ENCODE measurements at regions not wholly inside any gene's neighbourhood (a gene's known extent, or its start where the extent isn't known, plus 50 kb on each side); places are given as distances from the start of the nearest gene placed in this dataset.

DNA sequence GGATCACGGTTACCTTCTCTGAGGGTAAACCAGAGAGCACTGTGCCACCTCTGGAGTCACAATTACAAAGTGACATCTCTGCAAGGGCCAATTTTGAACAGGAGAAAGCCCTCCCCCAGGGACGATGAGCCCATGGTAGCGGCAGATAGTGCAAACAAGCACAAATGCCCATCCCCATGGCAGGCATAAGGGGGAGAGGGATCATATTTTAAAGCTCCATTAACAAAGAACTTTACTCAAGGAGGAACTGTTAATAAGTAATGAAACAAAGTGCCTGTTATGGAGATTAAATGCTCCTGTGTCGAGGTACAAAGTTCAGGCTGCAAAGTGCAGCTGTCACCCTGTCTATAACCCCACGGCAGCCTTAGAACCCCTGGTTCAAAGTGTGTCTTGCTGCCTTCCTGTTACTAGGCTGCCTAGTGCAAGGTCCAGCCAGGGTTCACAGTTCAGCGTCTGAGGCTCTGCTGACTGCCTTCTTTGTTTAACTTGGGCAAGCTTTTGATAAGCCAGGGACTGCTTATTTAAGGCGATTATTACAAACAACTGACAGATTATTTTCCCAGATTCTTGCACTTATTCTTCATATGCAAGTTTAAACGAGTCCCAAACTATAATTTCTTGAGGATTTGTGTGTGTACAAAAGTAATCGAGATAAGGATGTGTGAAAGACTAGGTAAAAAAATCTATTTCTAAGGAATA is 75.7 kb upstream of the NRIP1 start:
- DNase-seq (ENCODE audit: extremely low spot score, unreplicated experiment): no peak
- H3K4me1 Mint-ChIP-seq (ENCODE audit: unreplicated experiment): no peaks in the 10 kb centered on the region
- no peak overlapping the region for H3K27ac Mint-ChIP-seq (ENCODE audit: unreplicated experiment)
- H3K9me3 Mint-ChIP-seq (ENCODE audit: unreplicated experiment): no peaks in the 10 kb centered on the region
- peaks cover 23% of the 10 kb centered on the region for H3K27me3 Mint-ChIP-seq (ENCODE audit: unreplicated experiment)
- TF ChIP-seq, protein P1, sequence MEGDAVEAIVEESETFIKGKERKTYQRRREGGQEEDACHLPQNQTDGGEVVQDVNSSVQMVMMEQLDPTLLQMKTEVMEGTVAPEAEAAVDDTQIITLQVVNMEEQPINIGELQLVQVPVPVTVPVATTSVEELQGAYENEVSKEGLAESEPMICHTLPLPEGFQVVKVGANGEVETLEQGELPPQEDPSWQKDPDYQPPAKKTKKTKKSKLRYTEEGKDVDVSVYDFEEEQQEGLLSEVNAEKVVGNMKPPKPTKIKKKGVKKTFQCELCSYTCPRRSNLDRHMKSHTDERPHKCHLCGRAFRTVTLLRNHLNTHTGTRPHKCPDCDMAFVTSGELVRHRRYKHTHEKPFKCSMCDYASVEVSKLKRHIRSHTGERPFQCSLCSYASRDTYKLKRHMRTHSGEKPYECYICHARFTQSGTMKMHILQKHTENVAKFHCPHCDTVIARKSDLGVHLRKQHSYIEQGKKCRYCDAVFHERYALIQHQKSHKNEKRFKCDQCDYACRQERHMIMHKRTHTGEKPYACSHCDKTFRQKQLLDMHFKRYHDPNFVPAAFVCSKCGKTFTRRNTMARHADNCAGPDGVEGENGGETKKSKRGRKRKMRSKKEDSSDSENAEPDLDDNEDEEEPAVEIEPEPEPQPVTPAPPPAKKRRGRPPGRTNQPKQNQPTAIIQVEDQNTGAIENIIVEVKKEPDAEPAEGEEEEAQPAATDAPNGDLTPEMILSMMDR (IDR thresholded peaks at IDR 0.05): no peak
- H3K4me3 Mint-ChIP-seq (ENCODE audit: unreplicated experiment): no peak overlapping the region
- H3K36me3 Mint-ChIP-seq (ENCODE audit: unreplicated experiment): no peaks in the 10 kb centered on the region

DNA sequence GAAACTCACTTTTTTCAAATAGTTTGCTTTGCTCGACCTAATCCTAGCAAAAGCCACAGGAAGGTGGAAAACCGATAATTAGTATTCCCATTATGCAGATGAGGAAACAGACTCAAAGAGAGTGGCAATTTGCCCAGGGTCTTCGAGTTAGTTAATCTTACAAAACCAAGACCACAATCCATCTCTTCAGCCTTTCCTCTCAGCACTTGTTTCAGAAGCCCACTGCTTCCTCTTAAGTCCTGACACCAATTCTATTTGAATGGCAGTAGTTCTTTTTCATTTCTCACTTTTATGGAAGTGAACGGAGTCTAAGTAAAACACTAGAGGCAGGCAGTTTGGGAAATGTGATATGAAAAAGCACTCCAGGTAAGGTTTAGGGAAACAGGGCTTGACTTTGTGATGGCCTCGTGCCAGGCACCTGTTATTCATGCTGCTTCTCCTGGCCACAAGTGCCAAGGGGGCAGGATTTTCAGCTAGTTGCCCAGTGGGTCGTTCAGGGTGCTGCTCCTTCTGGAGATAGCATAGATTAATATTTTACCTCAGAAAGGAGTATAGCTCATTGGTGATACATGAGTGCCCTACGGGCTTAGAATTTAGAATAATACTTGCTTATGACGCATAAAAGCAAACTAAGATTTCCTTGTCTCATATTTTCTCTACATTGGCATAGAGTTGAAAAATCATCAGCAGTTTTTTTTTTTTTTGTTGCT is 76.6 kb upstream of the NRIP1 start:
- no peak for DNase-seq (ENCODE audit: extremely low spot score, unreplicated experiment)
- Mint-ChIP-seq H3K9me3 (ENCODE audit: unreplicated experiment) (no peaks in the 10 kb centered on the region), H3K36me3 (ENCODE audit: unreplicated experiment) (no peaks in the 10 kb centered on the region), H3K27ac (ENCODE audit: unreplicated experiment) (no peak overlapping the region), H3K4me3 (ENCODE audit: unreplicated experiment) (no peak overlapping the region), H3K4me1 (ENCODE audit: unreplicated experiment) (no peaks in the 10 kb centered on the region), H3K27me3 (ENCODE audit: unreplicated experiment) (peaks cover 23% of the 10 kb centered on the region)
- TF ChIP-seq, protein P1 (IDR thresholded peaks at IDR 0.05): no peak

- peaks cover 14% of the 10 kb centered on the region for H3K27me3 Mint-ChIP-seq (ENCODE audit: unreplicated experiment)
- DNase-seq (ENCODE audit: extremely low spot score, unreplicated experiment): no peak
- H3K4me3 Mint-ChIP-seq (ENCODE audit: unreplicated experiment): no peak overlapping the region
- no peaks in the 10 kb centered on the region for H3K9me3 Mint-ChIP-seq (ENCODE audit: unreplicated experiment)
- H3K36me3 Mint-ChIP-seq (ENCODE audit: unreplicated experiment): no peaks in the 10 kb centered on the region
- no peak overlapping the region for H3K27ac Mint-ChIP-seq (ENCODE audit: unreplicated experiment)
- no peaks in the 10 kb centered on the region for H3K4me1 Mint-ChIP-seq (ENCODE audit: unreplicated experiment)
- TF ChIP-seq, protein P1 (IDR thresholded peaks at IDR 0.05): no peak
These were observed 79.2 kb upstream of the NRIP1 start for GRCh38 chr21:15144026-15144425.

DNA sequence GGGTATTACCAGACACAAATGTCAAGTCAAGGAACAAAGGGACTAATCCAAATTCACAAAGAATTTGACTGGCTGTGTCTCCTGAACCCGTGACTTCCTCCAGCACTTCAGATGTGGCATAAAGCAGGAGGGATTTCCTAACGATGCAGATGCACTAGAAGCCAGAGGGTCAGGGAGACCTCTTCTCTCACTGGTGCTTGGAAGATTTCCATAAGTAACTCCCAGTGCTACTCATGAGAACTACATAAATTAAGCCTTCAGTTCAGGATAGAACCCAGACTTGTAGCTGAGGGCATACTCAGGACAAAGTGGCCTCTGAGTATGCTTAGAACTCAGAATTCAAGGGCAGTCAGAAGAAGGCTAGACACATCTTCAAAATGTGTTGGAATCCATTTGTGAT is 83.6 kb upstream of the NRIP1 start:
- H3K27me3 Mint-ChIP-seq (ENCODE audit: unreplicated experiment): no peaks in the 10 kb centered on the region

More for the DNA sequence above, 83.6 kb upstream of the NRIP1 start:
- no peak for DNase-seq (ENCODE audit: extremely low spot score, unreplicated experiment)
- H3K36me3 Mint-ChIP-seq (ENCODE audit: unreplicated experiment): no peaks in the 10 kb centered on the region
- H3K4me1 Mint-ChIP-seq (ENCODE audit: unreplicated experiment): no peaks in the 10 kb centered on the region
- TF ChIP-seq, protein P1 (IDR thresholded peaks at IDR 0.05): no peak
- H3K27ac Mint-ChIP-seq (ENCODE audit: unreplicated experiment): no peak overlapping the region
- peaks cover 9% of the 10 kb centered on the region for H3K9me3 Mint-ChIP-seq (ENCODE audit: unreplicated experiment)
- H3K4me3 Mint-ChIP-seq (ENCODE audit: unreplicated experiment): no peak overlapping the region
